Omental fat pad (tissue), 3 donors: ENCODE measurements at regions not wholly inside any gene's neighbourhood (a gene's known extent, or its start where the extent isn't known, plus 50 kb on each side); places are given as distances from the start of the nearest gene placed in this dataset.
"Not testable (repeated sequence)": the region's sequence is repeated elsewhere in the genome, so short reads cannot be mapped to it uniquely, and the experiment has no call there.

Experiments
- ATAC-seq: fragments of 150-250 bp; one replicate; pipeline ENCODE4 v1.9.1; 2016; ENCODE audit warnings: mild to moderate bottlenecking, moderate library complexity; ENCODE audit not compliant: low FRiP score
- DNase-seq: peaks from one replicate; pipeline ENCODE4 v3.0.0-alpha.2; 2019; ENCODE audit warnings: low spot score
- CTCF ChIP-seq, 3 donors: fragments of 450-650 bp; IDR thresholded peaks; one replicate each; pipeline ENCODE4 v1.5.1; 2016 to 2017; ENCODE audit warnings: antibody characterized with exemption in 3 of 3, mild to moderate bottlenecking in 3 of 3, moderate library complexity in 2 of 3

DNA sequence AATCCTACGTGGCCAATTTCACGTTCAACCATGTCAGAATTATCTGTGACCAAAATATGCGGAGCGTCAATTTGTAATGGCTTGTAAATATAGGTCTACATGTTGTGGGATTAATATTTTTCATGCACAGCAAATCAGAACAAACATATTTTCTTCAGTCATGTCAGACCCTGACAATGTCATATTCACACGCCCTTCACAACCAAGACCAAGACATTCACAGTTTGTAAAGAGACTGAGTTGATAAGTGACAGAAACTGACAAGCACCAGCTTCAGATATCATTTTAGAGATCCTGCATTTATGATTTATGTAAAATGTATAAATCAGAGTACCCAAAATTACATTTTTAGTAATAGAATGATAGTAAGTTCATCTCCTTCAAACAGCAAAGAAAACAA, 57.3 kb upstream of the NOVA1 start:
- ATAC-seq (no peak), DNase-seq (no peak)
- no peak for TF ChIP-seq CTCF (IDR thresholded peaks at IDR 0.05)

GRCh38 chr14:26663506-26663905, 65.7 kb upstream of the NOVA1 start:
- ATAC-seq (no peak), DNase-seq (no peak)
- TF ChIP-seq CTCF (IDR thresholded peaks at IDR 0.05), result no peak

GRCh38 chr14:26678732-26679420, 81.0 kb upstream of the NOVA1 start:
- ATAC-seq, DNase-seq: not testable (repeated sequence)

- no peak for ATAC-seq
- no peak for DNase-seq
- TF ChIP-seq CTCF (IDR thresholded peaks at IDR 0.05), result no peak
These were observed 87.6 kb upstream of the NOVA1 start for GRCh38 chr14:26685401-26685800.

- TF ChIP-seq CTCF (IDR thresholded peaks at IDR 0.05), result no peak
- no peak for ATAC-seq
- no peak for DNase-seq
These were observed 89.5 kb upstream of the NOVA1 start for GRCh38 chr14:26687301-26687837.

- DNase-seq (no peak), ATAC-seq (no peak)
- TF ChIP-seq CTCF (IDR thresholded peaks at IDR 0.05), result no peak
These were observed 96.7 kb upstream of the NOVA1 start for GRCh38 chr14:26694521-26694920.

- ATAC-seq (no peak), DNase-seq (no peak)
- no peak for TF ChIP-seq CTCF (IDR thresholded peaks at IDR 0.05)
These were observed 104.9 kb upstream of the NOVA1 start for GRCh38 chr14:26702721-26703230.
